DMS 273 (cell line): ENCODE measurements at regions not wholly inside any gene's neighbourhood (a gene's known extent, or its start where the extent isn't known, plus 50 kb on each side); places are given as distances from the start of the nearest gene placed in this dataset.
"Not testable (repeated sequence)": the region's sequence is repeated elsewhere in the genome, so short reads cannot be mapped to it uniquely, and the experiment has no call there.

ENCODE experiments used
- DNase-seq: peaks from one replicate; lab custom pipeline; 2025; ENCODE audit not compliant: unreplicated experiment; lab: John Stamatoyannopoulos, UW

DNA sequence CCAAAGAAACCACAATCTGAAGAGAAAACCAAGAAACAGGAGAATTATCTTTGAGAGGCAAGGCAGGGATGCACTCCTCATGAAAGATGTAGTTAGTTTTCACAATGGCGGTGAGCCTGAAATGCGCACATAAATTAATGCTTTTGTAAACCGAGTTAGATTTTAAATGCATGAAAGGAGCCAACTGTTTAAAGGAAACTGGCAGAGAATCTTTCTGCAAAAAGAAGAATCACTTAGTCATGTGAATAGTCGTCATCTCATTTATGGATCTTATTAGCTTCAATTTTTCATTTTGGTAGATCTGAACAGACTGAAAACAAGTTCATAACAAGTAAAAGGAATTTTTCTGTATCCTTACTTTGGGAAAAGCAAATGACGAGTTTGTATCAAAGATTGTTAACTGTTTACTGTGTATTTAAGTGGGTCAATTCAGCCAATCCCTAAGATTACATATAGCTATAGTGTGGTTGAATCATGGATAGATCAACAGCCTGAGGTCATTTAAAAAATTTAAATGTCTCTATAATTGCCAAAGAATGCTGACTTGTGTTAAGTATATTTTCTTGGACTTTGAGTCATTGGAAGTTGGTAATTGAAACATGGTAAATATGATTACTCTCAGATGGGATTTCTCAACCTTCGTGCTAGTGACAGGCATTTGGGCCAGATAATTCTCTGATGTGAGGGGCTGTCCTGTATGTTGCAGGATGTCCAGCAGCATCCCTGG, 226.6 kb upstream of the KAZN start:
- no peak for DNase-seq

DNA sequence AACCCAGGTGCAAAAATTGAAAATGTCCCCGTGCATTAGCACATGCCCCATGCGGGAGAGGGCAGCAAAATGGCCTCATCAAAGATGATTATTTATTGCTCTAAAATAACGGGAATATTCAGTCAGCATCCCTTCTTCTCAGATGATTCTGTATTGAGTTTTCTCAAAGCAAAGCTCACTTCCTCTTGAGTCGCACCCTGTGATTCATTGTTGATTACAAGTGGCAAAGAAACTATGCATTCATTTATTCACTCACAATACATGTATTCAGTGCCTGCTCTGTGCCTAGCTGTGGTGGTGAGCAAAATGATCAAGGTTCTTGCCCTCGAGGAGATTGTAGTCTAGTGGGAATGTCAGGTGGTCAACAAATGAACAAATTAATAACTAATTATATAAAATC, 226.0 kb upstream of the KAZN start:
- no peak for DNase-seq

DNA sequence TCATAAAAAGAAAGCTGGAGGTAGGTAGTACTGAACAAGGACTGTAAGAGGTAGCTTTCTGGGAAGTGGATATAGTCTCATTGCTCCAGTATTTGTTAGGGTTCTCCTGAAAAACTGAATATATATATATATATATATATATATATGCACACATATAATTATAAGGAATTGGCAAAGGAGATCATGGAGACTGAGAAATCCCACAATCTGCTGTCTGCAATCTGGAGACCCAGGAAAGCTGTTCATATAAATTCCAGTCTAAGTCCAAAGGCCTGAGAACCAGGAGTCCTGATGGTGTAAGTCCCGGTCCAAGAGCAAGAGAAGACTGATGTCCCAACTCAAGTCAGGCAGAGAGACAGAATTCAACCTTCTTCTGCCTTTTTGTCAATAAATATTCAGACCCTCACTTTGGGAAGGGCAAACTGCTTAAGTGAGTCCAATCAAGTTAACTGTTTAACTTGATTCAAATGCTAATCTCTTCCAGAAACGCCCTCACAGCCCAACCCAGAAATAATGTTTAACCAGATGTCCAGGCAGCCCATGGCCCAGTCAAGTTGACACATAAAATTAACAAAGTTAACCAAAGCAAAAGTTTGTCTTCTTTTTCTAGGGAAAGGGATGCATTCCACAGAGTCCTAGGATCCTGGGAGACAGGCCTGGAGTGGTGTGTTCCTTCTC, 225.3 kb upstream of the KAZN start:
- DNase-seq: peak; percentile 32

DNA sequence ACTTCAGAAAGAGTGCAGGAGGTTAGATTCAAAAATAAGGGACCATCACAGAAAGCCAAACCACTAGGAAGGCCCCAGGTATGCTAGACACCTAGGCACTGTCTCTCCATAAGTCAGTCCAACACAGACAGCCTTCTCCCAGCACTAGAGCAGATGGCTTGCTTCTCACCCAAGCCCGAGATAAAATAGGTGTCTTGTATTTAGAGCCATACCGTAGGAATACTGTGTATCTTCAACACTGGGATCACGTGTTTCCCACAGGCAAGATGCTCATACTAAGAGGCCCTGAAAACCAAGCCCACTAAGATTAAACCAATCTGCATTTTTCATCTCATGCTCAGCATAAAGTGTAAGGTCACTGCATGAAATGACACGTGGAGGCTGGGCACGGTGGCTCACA, 223.3 kb upstream of the KAZN start:
- no peak for DNase-seq

DNA sequence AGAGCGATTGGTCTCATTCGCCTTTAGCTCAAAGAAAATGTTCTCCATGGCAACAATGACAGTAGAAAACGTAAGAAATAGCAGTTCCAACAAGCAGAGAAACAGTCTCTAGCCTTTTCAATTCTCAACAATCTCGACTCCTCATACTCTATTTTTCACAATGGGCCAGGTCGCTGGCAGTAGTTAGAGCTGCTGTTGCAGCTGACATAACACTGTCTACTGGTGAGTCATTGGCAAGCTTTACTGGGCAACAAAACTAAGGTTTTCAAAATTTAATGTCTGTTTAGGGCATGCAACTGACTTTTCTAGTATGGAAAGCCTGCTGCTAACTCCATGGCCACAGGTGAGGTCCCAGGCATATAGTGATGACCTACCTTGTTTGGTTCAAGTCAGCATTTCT, 221.1 kb upstream of the KAZN start:
- DNase-seq: no peak

DNA sequence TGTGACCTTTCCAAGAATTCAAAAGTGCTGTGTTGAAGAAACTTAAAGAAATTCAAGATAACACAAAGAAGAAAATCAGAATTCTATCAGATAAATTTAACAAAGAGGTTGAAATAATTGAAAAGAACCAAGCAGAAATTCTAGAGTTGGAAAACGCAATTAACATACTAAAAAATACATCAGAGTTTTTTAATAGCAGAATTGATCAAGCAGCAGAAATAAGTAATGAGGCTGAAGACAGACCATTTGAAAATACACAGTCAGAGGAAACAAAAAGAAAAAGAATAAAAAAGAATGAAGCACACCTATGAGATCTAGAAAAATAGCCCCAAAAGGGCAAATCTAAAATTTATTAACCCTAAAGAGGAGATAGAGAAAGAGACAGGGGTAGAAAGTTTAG, 218.1 kb upstream of the KAZN start:
- no peak for DNase-seq

DNA sequence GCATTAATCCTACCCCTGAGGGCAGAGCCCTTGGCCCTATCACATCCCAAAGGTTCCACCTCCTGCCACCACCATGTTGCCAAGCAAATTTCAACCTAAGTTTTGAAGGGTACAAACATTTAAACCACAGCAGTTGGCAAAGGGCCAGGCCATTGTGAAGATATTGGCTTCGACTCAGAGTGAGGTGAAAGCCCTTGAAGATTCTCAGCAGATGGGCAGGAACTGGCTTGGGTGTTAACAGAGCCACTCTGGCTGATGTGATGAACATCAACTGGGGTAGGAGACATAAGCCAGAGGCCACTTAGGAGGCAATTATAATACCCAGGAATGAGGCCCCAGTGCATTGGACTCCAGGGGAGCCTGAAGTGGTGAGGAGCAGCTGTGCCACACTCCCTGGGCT, 207.7 kb upstream of the KAZN start:
- DNase-seq: peak; percentile 60

DNA sequence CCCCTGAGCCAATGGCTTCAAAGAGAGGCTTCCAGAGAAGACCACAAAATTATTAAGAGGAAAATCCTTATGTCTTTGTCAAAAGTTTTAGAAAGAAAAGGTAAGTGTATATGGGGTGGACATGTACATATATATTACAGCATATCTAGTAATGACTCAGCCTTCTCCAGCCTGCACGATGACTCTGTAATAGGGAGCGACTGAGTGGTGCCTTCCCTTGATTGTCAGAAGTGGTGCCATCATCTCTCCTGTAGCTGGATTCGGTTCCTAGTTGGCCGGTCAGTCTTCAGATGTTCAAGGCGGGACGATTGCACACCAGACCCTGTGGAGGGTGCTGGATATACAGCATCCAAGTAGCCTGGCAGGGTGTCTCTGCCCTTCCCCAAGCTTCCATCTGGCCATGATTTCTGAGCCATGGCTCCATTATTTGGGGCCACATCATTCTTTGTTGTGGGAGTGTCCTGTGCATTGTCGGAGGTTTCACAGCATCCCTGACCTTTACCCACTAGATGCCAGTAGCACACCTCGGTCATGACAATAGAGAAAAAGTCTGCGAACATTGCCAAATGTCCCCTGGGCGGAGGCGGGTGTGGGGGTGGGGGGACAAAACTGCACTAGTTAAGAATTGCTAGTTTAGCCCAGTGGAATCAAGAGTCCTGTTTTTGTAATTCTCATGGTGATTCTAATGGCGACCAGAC, 206.2 kb upstream of the KAZN start:
- DNase-seq: no peak

DNA sequence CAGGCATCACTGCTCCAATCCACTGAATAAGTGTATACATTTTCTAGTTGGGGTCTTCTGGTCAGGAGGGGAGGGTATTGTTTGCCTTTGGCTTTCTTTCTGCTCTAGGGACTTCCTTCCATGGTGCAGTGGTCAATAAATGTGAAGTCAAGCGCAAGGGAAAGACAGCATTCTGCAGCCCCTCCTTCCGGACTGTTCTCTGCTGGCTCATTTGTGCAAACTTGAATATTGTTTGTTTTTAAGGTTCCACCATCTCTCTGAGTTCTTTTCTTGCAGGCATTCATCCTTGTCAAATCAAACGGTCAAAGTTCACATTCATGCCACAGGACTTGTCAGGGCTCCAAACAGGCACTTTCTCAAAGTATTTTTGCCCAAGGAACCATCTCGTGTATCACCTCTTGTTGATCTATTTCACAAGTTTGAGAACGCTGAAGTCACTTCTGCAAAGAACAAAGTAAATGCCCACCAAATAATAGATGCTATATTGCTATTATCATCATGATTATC, 205.6 kb upstream of the KAZN start:
- no peak for DNase-seq

DNA sequence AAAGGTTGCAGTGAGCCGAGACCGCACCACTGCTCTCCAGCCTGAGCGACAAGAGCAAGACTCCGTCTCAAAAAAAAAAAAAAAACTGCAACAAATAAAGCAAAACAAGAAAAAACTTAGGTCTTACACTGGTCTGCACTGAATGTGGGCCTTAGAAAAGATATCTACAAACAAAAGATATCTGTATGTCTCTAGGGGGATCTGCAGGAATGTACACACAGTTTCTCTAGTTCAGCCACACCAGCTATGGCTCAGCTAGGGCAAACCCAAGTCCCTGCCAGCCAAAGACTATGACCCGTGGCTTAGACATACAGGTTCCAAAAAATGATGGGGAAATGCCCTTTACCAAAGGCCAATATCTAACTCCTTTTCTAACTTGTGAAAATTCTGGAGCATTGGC, 202.4 kb upstream of the KAZN start:
- no peak for DNase-seq

DNA sequence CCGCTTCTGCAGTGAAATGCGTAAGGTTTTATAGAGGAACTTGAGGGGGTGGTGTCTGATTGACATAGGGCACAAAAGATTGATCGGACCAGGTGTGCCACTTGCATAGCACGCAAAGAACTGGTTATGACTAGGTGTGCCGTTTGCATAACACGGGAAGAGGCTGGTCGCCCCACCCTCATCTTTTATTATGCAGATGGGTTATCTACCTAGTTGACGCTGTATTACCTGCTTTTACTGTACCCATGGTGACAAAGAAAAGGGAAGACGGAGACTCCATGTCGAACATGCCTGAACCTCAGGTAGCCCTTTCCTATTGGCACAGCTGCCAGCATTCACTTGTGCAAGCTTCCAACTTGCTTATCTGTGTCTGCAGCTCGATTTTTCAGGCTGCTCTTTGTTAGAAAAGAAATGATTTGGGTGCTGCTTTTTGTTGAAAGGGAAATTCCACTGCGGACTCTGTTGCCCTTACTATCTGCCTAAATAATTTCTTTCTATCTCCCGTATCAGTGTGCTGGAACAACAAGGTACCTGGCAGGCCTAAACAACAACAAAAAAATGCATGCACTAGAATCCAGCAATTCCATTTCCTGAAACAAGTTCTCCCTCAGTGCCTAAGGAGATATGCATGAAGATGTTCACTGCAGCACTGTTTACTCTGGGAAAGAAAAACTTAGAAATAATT, 194.4 kb upstream of the KAZN start:
- DNase-seq: no peak

DNA sequence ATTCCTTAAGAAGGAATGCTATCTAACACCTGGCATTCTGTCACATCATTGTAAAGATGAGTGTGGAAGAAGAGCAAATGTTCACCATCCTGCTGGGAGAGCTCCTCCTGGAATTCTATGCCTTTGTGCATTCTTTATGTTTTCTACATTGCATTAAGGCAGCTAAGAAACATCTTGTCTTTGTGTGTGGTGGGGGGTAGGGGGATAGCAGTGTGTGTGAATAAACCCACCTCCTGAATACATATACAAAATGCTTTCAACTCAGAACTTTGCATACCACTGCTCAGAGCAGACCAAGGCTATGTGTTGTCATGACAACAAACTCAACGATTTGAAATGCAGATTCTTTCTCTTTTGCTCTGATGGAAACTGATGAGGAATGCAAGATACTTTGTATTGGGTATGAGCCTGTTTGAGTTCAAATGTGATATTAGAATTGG, 193.6 kb upstream of the KAZN start:
- no peak for DNase-seq

DNA sequence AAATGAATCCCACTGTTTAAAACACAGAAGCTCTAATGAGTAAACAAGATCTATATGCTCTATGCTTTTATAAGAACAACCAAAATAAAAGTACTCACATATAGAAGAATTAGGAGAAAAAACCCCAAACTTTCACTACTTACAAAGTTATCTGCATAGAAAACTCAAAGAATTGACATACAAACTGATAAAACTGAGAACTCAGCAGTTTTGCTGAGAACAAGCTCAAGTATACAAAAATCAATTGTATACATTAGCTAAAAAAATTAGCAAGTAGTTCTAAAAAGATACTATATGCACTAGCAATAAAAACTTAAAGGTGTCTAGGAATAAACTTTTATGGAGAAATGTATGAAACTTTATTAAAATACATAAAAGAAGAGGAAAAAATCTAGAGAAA, 186.2 kb upstream of the KAZN start:
- DNase-seq: no peak

DNA sequence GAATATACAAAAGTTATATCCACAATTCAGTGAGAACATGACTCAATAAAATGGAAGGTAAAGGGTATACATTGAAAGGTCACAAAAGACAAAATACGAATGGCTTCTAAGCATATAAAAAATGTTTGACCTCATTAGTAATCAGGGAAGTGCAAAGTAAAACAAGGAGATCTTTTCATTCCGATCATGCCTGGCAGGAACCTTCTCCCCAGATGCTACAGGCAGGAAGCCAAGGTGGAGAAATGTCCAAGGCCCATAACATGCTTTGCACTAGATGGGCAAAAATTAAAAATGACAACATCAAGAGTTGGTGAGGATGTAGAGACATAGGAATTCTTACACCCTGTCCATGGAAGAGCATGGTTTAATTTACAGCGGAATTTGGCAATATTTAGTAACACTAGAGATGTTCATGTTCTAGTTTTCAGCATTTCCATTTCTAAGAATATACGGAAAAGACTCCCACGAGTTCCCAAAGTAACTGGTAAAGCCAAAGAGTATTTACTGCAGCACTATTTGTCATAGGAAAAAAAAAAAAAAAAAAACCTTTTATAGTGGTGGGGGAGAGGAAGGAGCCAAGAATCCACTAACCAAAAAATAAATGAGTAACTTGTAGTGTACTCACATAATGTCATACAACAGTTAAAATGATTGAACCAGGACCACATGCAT, 184.5 kb upstream of the KAZN start:
- no peak for DNase-seq

DNA sequence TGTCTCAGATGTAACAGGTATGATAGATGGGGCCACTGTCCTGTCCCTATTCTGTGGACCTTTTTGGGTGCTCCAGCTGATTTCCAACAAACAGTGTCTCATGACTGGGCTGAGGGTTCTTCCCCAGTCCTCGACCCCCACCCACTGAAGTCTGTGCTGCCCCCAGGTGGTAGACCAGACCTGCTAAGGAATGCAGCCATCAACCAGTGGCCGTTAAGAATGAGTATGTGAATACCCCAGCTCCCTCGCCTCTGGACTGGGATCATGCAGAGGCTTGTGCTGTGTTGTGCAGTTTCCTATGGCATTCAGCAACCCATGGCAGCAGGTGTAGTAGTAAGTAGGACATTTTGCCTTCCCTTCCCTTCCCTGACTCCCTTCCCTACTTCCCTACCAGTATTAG, 183.1 kb upstream of the KAZN start:
- DNase-seq: peak; percentile 55

DNA sequence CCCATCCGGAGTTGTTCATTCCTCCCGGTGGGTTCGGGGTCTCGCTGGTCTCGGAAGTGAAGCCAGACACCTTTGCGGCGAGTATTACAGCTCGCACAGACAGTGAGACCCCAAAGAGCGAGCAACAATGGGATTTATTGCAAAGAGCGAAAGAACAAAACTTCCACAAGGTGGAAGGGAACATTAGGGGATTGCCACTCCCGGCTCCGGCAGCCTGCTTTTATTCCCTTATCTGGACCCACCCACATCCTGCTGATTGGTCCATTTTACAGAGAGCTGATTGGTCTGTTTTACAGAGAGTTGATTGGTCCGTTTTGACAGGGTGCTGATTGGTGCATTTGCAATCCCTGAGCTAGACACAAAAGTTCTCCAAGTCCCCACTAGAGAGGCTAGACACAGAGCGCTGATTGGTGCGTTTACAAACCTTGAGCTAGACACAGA, 178.7 kb upstream of the KAZN start:
- not testable (repeated sequence) for DNase-seq

DNA sequence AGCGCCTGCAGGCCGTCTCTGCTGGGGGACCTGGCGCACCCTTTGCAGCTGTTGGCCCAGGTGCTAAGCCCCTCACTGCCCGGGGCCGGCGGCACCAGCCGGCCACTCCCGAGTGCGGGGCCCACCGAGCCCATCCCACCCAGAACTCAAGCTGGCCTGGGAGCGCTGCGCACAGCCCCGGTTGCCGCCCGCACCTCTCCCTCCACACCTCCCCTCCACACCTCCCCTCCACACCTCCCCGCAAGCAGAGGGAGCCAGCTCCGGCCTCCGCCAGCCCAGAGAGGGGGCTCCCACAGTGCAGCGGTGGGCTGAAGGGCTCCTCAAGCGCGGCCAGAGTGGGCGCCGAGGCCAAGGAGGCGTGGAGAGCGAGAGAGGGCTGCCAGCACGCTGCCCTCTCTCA, 177.8 kb upstream of the KAZN start:
- DNase-seq: no peak

DNA sequence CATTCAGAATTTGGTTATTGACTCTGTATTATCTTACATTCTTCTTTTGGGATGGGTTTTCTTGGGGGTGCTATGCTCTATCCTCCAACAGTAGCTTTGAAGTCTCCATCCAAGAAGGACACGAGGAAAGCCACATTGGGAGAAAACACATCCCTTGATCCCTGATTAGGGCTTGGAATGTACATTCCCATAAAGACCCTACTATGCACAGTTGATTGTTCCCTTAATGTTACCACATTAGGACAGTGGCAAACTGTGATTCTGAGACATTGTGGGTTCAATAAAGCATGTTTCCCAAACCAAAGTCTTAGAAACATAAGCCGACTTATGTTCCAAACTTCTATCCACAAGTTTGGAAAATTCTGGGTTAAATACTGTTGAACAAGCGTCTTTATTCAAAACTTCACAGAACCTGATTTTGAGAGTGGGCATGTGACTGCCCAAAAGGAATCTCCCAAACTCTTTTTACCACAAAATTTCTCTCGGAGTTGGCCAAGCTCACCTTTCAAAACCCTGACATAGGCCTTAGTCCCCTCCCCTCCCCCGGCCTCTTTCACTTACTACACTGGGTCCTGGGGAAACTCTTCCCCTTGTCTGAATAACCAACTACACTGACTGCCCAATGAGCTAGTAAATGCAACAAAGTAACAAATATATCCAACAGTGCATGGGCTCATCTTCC, 177.0 kb upstream of the KAZN start:
- DNase-seq: no peak

DNA sequence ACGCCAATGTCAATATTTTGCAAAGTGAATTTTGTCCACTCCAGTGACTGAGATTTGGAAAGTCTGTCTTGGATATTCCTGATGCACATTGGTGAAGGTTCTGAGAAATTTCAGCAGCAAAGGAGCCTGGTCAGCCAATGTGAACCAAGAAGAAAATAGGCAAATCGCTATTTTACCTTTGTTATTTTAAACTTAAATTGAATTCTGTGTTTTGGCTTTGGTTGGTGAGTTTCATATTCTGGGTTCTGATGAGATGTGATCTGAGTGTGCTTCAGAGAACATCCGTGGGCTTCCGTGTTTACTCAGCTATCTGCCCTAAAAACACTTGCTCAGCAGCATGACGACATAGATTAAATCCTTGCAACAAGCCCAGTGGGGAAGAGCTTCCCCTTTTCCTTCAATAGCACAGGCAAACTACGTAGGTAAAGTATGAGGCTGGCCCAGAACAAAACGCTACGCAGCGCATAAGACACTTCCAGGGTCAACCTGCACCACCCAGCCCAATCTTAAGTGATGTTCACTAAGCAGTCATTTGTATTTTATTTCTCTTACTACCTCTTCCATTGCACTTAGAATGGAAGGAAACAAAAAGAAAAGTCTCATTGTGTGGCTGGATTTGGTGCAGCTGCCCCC, 176.4 kb upstream of the KAZN start:
- DNase-seq: no peak
